IMR-90 (cell line): ENCODE measurements at regions not wholly inside any gene's neighbourhood (a gene's known extent, or its start where the extent isn't known, plus 50 kb on each side); places are given as distances from the start of the nearest gene placed in this dataset.

Experiments used
- CEBPB ChIP-seq: IDR thresholded peaks from 2 replicates; pipeline ENCODE4 v1.6.1; 2012; ENCODE audit warnings: low read depth, low read length, improper control_type of control experiment
- FOS ChIP-seq: fragments of 150-350 bp; IDR thresholded peaks from 2 replicates; pipeline ENCODE4 v1.6.1; 2016; ENCODE audit warnings: low read depth, low read length
- MXI1 ChIP-seq: IDR thresholded peaks from 2 replicates; pipeline ENCODE4 v1.6.1; 2012; ENCODE audit warnings: low read depth, mild to moderate bottlenecking, low read length, moderate library complexity, borderline replicate concordance
- POLR2A ChIP-seq: IDR thresholded peaks from 2 replicates; pipeline ENCODE4 v1.6.1; 2012; ENCODE audit warnings: mild to moderate bottlenecking, low read depth, low read length
- RCOR1 ChIP-seq: IDR thresholded peaks from 2 replicates; pipeline ENCODE4 v1.6.1; 2012; ENCODE audit warnings: mild to moderate bottlenecking, low read length, improper control_type of control experiment; ENCODE audit not compliant: insufficient replicate concordance
- TF ChIP-seq, protein P1 (sequence below): conservative IDR thresholded peaks from 2 replicates; pipeline ENCODE4 v1.5.1; 2012; ENCODE audit warnings: mild to moderate bottlenecking, low read depth, low read length, improper control_type of control experiment

- TF ChIP-seq POLR2A (no peak), CEBPB (no peak), RCOR1 (no peak), FOS (no peak), MXI1 (no peak)
- TF ChIP-seq, protein P1, sequence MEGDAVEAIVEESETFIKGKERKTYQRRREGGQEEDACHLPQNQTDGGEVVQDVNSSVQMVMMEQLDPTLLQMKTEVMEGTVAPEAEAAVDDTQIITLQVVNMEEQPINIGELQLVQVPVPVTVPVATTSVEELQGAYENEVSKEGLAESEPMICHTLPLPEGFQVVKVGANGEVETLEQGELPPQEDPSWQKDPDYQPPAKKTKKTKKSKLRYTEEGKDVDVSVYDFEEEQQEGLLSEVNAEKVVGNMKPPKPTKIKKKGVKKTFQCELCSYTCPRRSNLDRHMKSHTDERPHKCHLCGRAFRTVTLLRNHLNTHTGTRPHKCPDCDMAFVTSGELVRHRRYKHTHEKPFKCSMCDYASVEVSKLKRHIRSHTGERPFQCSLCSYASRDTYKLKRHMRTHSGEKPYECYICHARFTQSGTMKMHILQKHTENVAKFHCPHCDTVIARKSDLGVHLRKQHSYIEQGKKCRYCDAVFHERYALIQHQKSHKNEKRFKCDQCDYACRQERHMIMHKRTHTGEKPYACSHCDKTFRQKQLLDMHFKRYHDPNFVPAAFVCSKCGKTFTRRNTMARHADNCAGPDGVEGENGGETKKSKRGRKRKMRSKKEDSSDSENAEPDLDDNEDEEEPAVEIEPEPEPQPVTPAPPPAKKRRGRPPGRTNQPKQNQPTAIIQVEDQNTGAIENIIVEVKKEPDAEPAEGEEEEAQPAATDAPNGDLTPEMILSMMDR: no peak
Measured at GRCh38 chr2:236857781-236858180, 227.9 kb upstream of the COPS8 start.
